Transverse colon (tissue), 4 donors: ENCODE measurements at regions not wholly inside any gene's neighbourhood (a gene's known extent, or its start where the extent isn't known, plus 50 kb on each side); places are given as distances from the start of the nearest gene placed in this dataset.

Experiments
- EP300 ChIP-seq: sonication (generic); formaldehyde crosslinking; IDR thresholded peaks from one replicate; pipeline ENCODE4 v1.6.1; 2017; ENCODE audit warnings: antibody characterized with exemption, low read depth
- POLR2A ChIP-seq: fragments of 450-650 bp; IDR thresholded peaks from one replicate; pipeline ENCODE4 v1.6.1; 2016; ENCODE audit warnings: antibody characterized with exemption, mild to moderate bottlenecking, moderate library complexity
- POLR2AphosphoS5 ChIP-seq, 3 donors: sonication (generic); formaldehyde crosslinking; IDR thresholded peaks; one replicate each; pipeline ENCODE4 v1.6.1; 2016; ENCODE audit warnings: antibody characterized with exemption in 3 of 3
- TF ChIP-seq, protein P1 (sequence below), 5 experiments: fragments of 200-600 bp in 3 of 5; fragments of 450-650 bp in 2 of 5; sonication (generic) in 3 of 5; IDR thresholded peaks; 1 replicate in 2 of 5; 2 replicates in 3 of 5; pipeline ENCODE4 v1.5.1; 2016 to 2017; ENCODE audit warnings: antibody characterized with exemption in 5 of 5, inconsistent platforms in 3 of 5, mild to moderate bottlenecking in 2 of 5, moderate library complexity in 1 of 5

DNA sequence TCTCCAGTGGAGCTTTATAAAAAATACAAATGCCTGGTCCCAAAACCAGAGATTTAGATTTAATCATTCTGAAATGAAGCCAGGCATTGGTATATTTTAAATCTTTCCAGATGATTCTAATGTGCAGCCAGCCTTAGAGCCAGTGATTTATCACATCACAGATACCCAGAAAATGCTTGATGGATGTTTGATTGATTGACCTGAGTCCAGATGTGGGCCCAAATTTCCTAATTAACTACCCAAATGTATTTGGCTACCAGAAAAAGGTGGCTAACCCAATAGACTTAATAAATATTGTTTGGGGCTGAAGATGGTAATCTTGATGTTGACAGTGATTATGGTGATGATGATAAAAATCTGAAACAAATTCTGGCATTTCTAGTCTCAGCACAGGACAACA lies 93.1 kb downstream of the ABCC12 start:
- TF ChIP-seq POLR2A (no peak), EP300 (no peak), POLR2AphosphoS5 (IDR thresholded peaks at IDR 0.05) (no peak)
- TF ChIP-seq, protein P1, sequence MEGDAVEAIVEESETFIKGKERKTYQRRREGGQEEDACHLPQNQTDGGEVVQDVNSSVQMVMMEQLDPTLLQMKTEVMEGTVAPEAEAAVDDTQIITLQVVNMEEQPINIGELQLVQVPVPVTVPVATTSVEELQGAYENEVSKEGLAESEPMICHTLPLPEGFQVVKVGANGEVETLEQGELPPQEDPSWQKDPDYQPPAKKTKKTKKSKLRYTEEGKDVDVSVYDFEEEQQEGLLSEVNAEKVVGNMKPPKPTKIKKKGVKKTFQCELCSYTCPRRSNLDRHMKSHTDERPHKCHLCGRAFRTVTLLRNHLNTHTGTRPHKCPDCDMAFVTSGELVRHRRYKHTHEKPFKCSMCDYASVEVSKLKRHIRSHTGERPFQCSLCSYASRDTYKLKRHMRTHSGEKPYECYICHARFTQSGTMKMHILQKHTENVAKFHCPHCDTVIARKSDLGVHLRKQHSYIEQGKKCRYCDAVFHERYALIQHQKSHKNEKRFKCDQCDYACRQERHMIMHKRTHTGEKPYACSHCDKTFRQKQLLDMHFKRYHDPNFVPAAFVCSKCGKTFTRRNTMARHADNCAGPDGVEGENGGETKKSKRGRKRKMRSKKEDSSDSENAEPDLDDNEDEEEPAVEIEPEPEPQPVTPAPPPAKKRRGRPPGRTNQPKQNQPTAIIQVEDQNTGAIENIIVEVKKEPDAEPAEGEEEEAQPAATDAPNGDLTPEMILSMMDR (IDR thresholded peaks at IDR 0.05): no peak
